WTC11 (cell line): ENCODE measurements at regions not wholly inside any gene's neighbourhood (a gene's known extent, or its start where the extent isn't known, plus 50 kb on each side); places are given as distances from the start of the nearest gene placed in this dataset.

Experiments
- ATAC-seq: fragments of 200-7000 bp; cut with Tn5 transposase; 2 replicates; pipeline ENCODE4 v1.10.0; 2021; ENCODE audit warnings: mild to moderate bottlenecking, moderate library complexity
- CTCF ChIA-PET: fragments of 300-600 bp; sonication (Branson Sonifier 250); formaldehyde crosslinking; loops from one replicate; lab custom pipeline; 2021; ENCODE audit warnings: antibody characterized with exemption; lab: Charles Lee
- POLR2A ChIA-PET: fragments of 350-600 bp; sonication (Branson Sonifier 250); formaldehyde crosslinking; loops from one replicate; lab custom pipeline; 2021; ENCODE audit warnings: antibody characterized with exemption; lab: Charles Lee
- DNase-seq: peaks from one replicate; pipeline ENCODE4 v3.0.0; 2021; ENCODE audit warnings: low spot score
- H3K27ac Mint-ChIP-seq: 2 replicates; pipeline ENCODE4 v1.8.0; 2021; ENCODE audit warnings: mixed read lengths
- H3K27me3 Mint-ChIP-seq: 2 replicates; pipeline ENCODE4 v1.8.0; 2021; ENCODE audit warnings: low read depth, mild to moderate bottlenecking, moderate library complexity, mixed read lengths
- H3K36me3 Mint-ChIP-seq: 2 replicates; pipeline ENCODE4 v1.8.0; 2021; ENCODE audit warnings: mixed read lengths
- H3K4me1 Mint-ChIP-seq: 2 replicates; pipeline ENCODE4 v1.8.0; 2022; ENCODE audit warnings: mixed read lengths
- H3K4me3 Mint-ChIP-seq: 2 replicates; pipeline ENCODE4 v1.8.0; 2021; ENCODE audit warnings: mild to moderate bottlenecking, moderate library complexity, mixed read lengths
- H3K9me3 Mint-ChIP-seq: 2 replicates; pipeline ENCODE4 v1.8.0; 2021; ENCODE audit warnings: mixed read lengths
- CREB1 ChIP-seq: sonication (generic); formaldehyde crosslinking; IDR thresholded peaks from 2 replicates; pipeline ENCODE4 v1.8.0; 2023; ENCODE audit warnings: mild to moderate bottlenecking, missing genetic modification reagents
- ETV6 ChIP-seq: sonication (generic); formaldehyde crosslinking; IDR thresholded peaks from 2 replicates; pipeline ENCODE4 v1.8.1; 2022; ENCODE audit warnings: mild to moderate bottlenecking, missing genetic modification reagents
- GTF2I ChIP-seq: fragments of 250-450 bp; sonication (Bioruptor Pico); conservative IDR thresholded peaks from 2 replicates; pipeline ENCODE4 v1.4.0; 2021; ENCODE audit warnings: mild to moderate bottlenecking
- NFYB ChIP-seq: sonication (generic); formaldehyde crosslinking; conservative IDR thresholded peaks from 2 replicates; pipeline ENCODE4 v1.8.0; 2022; ENCODE audit warnings: low read depth, missing genetic modification reagents
- PRRX2 ChIP-seq: fragments of 250-450 bp; sonication (Bioruptor Pico); IDR thresholded peaks from 2 replicates; pipeline ENCODE4 v1.8.0; 2021; ENCODE audit warnings: mild to moderate bottlenecking
- ZNF232 ChIP-seq: sonication (generic); formaldehyde crosslinking; IDR thresholded peaks from 2 replicates; pipeline ENCODE4 v1.8.0; 2022; ENCODE audit warnings: mild to moderate bottlenecking, missing genetic modification reagents
- ZNF396 ChIP-seq: fragments of 250-450 bp; sonication (Bioruptor Pico); IDR thresholded peaks from 2 replicates; pipeline ENCODE4 v1.8.0; 2021; ENCODE audit warnings: mild to moderate bottlenecking, moderate library complexity, borderline replicate concordance
- TF ChIP-seq, protein P1 (sequence below): sonication (generic); formaldehyde crosslinking; IDR thresholded peaks from 2 replicates; pipeline ENCODE4 v1.8.1; 2023; ENCODE audit warnings: mild to moderate bottlenecking, missing genetic modification reagents
- TF ChIP-seq, protein P2 (sequence below): fragments of 250-450 bp; sonication (Bioruptor Pico); IDR thresholded peaks from 2 replicates; pipeline ENCODE4 v1.9.0; 2021; ENCODE audit warnings: moderate library complexity, mild to moderate bottlenecking, inconsistent platforms, borderline replicate concordance
- TF ChIP-seq, protein P3 (sequence below): sonication (generic); formaldehyde crosslinking; IDR thresholded peaks from 2 replicates; pipeline ENCODE4 v1.8.0; 2022; ENCODE audit warnings: missing genetic modification reagents

DNA sequence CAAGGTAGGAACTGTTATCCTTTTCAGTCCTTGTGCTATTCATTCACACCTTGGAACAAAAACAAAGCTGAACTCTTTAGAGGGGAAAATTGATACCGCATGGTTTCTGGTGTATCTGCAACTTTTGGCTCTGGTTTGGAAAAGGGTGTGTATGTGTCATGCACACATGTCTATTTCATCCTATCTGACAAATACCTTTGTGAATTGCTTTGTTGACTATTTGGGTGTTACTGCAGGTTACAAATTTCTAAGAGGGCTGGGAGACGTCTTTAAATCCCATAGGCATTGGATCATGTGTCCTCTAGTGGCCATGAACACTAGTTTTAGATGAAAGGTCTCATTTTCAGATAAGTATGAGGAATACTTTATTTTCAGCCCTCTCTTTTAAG lies 59.9 kb upstream of the IFNG-AS1 start (continued):
- TF ChIP-seq, protein P1, sequence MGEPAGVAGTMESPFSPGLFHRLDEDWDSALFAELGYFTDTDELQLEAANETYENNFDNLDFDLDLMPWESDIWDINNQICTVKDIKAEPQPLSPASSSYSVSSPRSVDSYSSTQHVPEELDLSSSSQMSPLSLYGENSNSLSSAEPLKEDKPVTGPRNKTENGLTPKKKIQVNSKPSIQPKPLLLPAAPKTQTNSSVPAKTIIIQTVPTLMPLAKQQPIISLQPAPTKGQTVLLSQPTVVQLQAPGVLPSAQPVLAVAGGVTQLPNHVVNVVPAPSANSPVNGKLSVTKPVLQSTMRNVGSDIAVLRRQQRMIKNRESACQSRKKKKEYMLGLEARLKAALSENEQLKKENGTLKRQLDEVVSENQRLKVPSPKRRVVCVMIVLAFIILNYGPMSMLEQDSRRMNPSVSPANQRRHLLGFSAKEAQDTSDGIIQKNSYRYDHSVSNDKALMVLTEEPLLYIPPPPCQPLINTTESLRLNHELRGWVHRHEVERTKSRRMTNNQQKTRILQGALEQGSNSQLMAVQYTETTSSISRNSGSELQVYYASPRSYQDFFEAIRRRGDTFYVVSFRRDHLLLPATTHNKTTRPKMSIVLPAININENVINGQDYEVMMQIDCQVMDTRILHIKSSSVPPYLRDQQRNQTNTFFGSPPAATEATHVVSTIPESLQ: no peak
- TF ChIP-seq, protein P2, sequence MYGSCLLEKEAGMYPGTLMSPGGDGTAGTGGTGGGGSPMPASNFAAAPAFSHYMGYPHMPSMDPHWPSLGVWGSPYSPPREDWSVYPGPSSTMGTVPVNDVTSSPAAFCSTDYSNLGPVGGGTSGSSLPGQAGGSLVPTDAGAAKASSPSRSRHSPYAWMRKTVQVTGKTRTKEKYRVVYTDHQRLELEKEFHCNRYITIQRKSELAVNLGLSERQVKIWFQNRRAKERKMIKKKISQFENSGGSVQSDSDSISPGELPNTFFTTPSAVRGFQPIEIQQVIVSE (CRISPR knock-in tag): no peak
- no peak for TF ChIP-seq NFYB
- TF ChIP-seq, all 79 proteins: peak for 0

DNA sequence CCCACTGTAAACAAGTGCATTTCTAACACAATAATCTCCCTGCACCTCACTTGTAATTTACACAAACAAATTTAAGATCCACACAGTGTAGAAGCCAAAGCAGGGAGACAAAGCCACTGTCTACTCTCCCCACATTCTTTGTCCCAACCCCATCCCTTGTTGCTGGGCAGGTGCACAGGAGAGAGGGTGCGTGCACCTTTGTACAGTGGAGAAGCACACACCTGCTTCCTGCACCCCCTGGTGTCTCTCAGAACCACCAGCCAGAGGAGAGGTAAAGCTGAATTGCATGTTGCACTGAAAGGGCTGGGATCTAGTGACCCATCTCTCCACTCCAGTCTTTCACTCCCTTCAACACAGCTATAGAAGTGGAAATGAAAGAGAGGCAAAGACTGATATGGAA lies 51.4 kb upstream of the IFNG-AS1 start:
- H3K27me3 Mint-ChIP-seq: no peaks in the 10 kb centered on the region
- peaks cover 21% of the 10 kb centered on the region for H3K4me1 Mint-ChIP-seq
- POLR2A ChIA-PET: no interaction called here
- DNase-seq: no peak
- TF ChIP-seq ZNF232 (no peak), ETV6 (CRISPR knock-in tag) (no peak), PRRX2 (CRISPR knock-in tag) (no peak), ZNF396 (CRISPR knock-in tag) (no peak), CREB1 (CRISPR knock-in tag) (no peak), GTF2I (CRISPR knock-in tag) (no peak)
- TF ChIP-seq, protein P3, sequence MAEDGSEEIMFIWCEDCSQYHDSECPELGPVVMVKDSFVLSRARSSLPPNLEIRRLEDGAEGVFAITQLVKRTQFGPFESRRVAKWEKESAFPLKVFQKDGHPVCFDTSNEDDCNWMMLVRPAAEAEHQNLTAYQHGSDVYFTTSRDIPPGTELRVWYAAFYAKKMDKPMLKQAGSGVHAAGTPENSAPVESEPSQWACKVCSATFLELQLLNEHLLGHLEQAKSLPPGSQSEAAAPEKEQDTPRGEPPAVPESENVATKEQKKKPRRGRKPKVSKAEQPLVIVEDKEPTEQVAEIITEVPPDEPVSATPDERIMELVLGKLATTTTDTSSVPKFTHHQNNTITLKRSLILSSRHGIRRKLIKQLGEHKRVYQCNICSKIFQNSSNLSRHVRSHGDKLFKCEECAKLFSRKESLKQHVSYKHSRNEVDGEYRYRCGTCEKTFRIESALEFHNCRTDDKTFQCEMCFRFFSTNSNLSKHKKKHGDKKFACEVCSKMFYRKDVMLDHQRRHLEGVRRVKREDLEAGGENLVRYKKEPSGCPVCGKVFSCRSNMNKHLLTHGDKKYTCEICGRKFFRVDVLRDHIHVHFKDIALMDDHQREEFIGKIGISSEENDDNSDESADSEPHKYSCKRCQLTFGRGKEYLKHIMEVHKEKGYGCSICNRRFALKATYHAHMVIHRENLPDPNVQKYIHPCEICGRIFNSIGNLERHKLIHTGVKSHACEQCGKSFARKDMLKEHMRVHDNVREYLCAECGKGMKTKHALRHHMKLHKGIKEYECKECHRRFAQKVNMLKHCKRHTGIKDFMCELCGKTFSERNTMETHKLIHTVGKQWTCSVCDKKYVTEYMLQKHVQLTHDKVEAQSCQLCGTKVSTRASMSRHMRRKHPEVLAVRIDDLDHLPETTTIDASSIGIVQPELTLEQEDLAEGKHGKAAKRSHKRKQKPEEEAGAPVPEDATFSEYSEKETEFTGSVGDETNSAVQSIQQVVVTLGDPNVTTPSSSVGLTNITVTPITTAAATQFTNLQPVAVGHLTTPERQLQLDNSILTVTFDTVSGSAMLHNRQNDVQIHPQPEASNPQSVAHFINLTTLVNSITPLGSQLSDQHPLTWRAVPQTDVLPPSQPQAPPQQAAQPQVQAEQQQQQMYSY (CRISPR knock-in tag): no peak
- TF ChIP-seq, all 79 proteins: peak for 0
- no peak for ATAC-seq
- Mint-ChIP-seq H3K9me3 (0 out of 2 replicates have a peak, but pooled peaks cover 5% of the 10 kb centered on the region), H3K36me3 (no peaks in the 10 kb centered on the region), H3K4me3 (no peak overlapping the region), H3K27ac (no peak overlapping the region)
- CTCF ChIA-PET: no interaction called here
